ENCODE measurements at regions not wholly inside any gene's neighbourhood (a gene's known extent, or its start where the extent isn't known, plus 50 kb on each side); places are given as distances from the start of the nearest gene placed in this dataset.

DNA sequence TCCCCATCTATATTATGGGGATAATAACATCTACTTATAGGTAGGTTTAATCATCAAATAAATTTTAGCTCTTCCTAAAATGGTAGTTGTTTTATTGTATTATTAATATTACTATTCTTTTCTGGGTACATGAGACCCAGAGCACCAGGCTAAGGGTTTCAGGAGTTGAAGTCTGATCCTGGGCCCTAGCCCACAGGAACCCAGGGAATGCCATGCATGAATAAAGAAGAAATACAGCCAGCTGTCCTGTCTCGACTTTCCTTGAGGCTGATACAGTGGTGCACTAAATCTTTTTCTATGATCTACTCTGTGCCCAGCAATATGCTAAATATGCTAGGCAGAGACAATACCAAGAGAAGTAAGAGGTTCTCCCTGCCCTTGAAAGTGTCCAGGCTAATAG lies 72.1 kb upstream of the ATP2C1 start:
- Histone ChIP-seq H3K27me3 (ENCODE audit: insufficient read depth, poor library complexity, severe bottlenecking) (no peaks in the 10 kb centered on the region), H3K27ac (replicated peaks) (no peak overlapping the region), H3K4me3 (replicated peaks; ENCODE audit: insufficient read depth, low read length) (no peak overlapping the region)
- TF ChIP-seq GABPA (IDR thresholded peaks at IDR 0.05; ENCODE audit: low read depth), result no peak
- no peak for TF ChIP-seq POLR2AphosphoS5 (IDR thresholded peaks at IDR 0.05; ENCODE audit: low read depth)
- TF ChIP-seq SPI1 (IDR thresholded peaks at IDR 0.05; ENCODE audit: borderline replicate concordance, low read depth), result no peak
- TF ChIP-seq, protein P1, sequence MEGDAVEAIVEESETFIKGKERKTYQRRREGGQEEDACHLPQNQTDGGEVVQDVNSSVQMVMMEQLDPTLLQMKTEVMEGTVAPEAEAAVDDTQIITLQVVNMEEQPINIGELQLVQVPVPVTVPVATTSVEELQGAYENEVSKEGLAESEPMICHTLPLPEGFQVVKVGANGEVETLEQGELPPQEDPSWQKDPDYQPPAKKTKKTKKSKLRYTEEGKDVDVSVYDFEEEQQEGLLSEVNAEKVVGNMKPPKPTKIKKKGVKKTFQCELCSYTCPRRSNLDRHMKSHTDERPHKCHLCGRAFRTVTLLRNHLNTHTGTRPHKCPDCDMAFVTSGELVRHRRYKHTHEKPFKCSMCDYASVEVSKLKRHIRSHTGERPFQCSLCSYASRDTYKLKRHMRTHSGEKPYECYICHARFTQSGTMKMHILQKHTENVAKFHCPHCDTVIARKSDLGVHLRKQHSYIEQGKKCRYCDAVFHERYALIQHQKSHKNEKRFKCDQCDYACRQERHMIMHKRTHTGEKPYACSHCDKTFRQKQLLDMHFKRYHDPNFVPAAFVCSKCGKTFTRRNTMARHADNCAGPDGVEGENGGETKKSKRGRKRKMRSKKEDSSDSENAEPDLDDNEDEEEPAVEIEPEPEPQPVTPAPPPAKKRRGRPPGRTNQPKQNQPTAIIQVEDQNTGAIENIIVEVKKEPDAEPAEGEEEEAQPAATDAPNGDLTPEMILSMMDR (IDR thresholded peaks at IDR 0.05; ENCODE audit: insufficient read depth, low read length), result no peak
- TF ChIP-seq, protein P2, sequence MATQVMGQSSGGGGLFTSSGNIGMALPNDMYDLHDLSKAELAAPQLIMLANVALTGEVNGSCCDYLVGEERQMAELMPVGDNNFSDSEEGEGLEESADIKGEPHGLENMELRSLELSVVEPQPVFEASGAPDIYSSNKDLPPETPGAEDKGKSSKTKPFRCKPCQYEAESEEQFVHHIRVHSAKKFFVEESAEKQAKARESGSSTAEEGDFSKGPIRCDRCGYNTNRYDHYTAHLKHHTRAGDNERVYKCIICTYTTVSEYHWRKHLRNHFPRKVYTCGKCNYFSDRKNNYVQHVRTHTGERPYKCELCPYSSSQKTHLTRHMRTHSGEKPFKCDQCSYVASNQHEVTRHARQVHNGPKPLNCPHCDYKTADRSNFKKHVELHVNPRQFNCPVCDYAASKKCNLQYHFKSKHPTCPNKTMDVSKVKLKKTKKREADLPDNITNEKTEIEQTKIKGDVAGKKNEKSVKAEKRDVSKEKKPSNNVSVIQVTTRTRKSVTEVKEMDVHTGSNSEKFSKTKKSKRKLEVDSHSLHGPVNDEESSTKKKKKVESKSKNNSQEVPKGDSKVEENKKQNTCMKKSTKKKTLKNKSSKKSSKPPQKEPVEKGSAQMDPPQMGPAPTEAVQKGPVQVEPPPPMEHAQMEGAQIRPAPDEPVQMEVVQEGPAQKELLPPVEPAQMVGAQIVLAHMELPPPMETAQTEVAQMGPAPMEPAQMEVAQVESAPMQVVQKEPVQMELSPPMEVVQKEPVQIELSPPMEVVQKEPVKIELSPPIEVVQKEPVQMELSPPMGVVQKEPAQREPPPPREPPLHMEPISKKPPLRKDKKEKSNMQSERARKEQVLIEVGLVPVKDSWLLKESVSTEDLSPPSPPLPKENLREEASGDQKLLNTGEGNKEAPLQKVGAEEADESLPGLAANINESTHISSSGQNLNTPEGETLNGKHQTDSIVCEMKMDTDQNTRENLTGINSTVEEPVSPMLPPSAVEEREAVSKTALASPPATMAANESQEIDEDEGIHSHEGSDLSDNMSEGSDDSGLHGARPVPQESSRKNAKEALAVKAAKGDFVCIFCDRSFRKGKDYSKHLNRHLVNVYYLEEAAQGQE (IDR thresholded peaks at IDR 0.05; ENCODE audit: insufficient replicate concordance, low read depth), result no peak
- no peak for DNase-seq (ENCODE audit: low read depth in 1 of 2, low spot score in 1 of 2)

DNA sequence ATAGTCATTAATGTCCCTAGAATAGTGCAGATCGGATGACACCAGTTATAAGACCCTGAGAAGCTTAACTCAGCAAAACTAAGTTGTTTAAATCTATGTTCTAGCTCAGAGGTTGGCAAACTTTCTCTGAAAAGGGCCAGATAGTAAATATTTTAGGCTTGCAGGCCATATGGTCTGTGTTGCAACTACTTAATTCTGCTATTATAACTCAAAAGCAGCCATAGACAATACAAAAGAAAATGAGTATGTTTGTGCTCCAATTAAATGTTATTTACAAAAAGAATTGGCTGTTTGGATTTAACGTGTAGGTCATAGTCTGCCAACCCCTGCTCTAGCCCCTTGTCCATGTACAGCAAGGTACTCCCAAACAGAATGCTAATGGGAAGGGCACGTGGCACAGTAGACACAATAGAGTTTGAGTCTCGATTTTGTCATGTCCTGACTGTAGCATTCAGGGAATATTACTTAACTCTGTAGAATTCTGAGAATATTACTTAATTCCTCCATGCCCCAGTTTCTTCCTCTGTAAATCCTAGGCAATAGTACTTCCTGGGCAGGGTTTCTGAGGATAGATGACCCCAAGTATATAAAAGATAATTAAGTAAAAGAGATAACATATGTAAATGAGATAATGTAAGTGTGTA lies 70.5 kb upstream of the ATP2C1 start:
- DNase-seq (ENCODE audit: low read depth in 1 of 2, low spot score in 1 of 2), result no peak
- TF ChIP-seq POLR2AphosphoS5 (IDR thresholded peaks at IDR 0.05; ENCODE audit: low read depth), result no peak
- TF ChIP-seq SPI1 (IDR thresholded peaks at IDR 0.05; ENCODE audit: borderline replicate concordance, low read depth), result no peak
- TF ChIP-seq, protein P2 (IDR thresholded peaks at IDR 0.05; ENCODE audit: insufficient replicate concordance, low read depth), result no peak
- no peak for TF ChIP-seq GABPA (IDR thresholded peaks at IDR 0.05; ENCODE audit: low read depth)
- TF ChIP-seq, protein P1 (IDR thresholded peaks at IDR 0.05; ENCODE audit: insufficient read depth, low read length), result no peak
- H3K27ac ChIP-seq (replicated peaks), result no peak overlapping the region
- no peak overlapping the region for H3K4me3 ChIP-seq (replicated peaks; ENCODE audit: insufficient read depth, low read length)
- no peaks in the 10 kb centered on the region for H3K27me3 ChIP-seq (ENCODE audit: insufficient read depth, poor library complexity, severe bottlenecking)

DNA sequence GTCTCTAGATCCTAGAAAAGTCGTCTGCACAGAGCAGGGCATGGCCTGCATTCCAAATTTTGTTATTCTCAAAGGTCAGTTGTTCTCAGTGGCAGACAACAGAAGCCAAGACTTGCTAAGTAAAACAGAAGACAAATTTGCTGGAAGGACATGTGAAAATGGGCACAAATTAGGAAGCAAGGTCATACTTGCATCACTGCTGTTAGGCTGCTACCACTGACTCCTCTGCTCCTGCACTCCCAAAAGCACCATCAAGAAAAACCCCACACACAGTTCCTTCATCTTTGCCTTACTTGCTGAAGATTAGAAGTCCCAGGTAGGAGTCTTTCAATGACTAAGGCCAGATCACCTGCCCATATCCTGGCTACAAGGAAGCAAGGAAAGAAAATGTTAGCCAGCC lies 69.9 kb upstream of the ATP2C1 start:
- Histone ChIP-seq H3K27ac (replicated peaks) (no peak overlapping the region), H3K4me3 (replicated peaks; ENCODE audit: insufficient read depth, low read length) (no peak overlapping the region), H3K27me3 (ENCODE audit: insufficient read depth, poor library complexity, severe bottlenecking) (no peaks in the 10 kb centered on the region)
- no peak for DNase-seq (ENCODE audit: low read depth in 1 of 2, low spot score in 1 of 2)
- no peak for TF ChIP-seq POLR2AphosphoS5 (IDR thresholded peaks at IDR 0.05; ENCODE audit: low read depth)
- TF ChIP-seq, protein P2 (IDR thresholded peaks at IDR 0.05; ENCODE audit: insufficient replicate concordance, low read depth), result no peak
- TF ChIP-seq, protein P1 (IDR thresholded peaks at IDR 0.05; ENCODE audit: insufficient read depth, low read length), result no peak
- no peak for TF ChIP-seq GABPA (IDR thresholded peaks at IDR 0.05; ENCODE audit: low read depth)
- no peak for TF ChIP-seq SPI1 (IDR thresholded peaks at IDR 0.05; ENCODE audit: borderline replicate concordance, low read depth)

All from HL-60 (cell line).